NCI-H2171 (cell line): ENCODE measurements at regions not wholly inside any gene's neighbourhood (a gene's known extent, or its start where the extent isn't known, plus 50 kb on each side); places are given as distances from the start of the nearest gene placed in this dataset.

Experiments used
- DNase-seq: peaks from one replicate; lab custom pipeline; 2025; lab: John Stamatoyannopoulos, UW

DNA sequence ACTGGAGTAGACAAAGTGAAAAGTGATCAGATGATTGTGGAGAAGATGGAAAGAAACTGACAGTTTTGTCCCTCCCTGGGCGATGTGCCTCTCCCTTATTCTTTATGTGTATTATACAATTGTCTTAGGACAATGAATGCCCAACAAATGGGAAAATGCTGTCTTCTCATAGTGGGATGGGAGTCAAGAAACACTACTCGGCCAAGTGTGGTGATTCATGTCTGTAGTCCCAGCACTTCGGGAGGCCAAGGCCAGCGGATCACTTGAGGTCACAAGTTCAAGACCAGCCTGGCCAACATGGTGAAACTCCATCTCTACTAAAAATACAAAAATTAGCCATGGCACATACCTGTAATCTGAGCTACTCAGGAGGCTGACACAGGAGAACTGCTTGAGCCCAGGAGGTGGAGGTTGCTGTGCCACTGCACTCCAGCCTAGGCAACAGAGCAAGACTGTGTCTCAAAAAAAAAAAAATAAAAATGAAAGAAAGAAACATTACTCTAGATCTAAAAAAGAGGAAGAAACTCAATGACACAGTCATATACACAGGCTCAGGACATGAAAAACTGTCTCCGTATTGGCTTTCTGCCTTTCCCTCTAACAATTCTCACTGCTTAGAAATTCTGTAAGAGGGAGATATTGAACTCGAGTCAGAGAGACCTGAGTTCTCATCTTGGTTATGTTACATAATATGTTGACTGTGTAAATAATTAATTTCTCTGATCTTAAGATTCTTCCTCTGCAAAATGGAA is 67.9 kb upstream of the TARS1 start:
- no peak for DNase-seq

DNA sequence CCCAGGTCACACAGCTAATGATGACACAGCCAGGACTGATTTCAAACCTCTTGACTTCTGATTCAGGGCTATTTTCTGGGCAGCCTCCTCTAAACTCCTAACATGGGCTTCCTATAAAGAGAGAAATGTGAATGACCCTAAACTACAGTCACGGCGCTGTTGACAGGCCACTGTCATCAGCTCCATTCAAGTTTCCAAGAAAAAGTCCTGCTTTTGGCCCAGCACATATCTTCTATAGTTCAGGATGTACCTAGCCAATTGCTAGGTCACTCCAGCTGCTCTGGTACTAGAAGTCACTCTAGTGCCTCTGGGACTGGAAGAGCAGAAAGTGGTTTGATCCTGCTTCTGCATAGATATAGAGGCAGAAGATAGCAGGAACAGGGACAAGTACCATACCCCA is 64.9 kb upstream of the TARS1 start:
- no peak for DNase-seq

DNA sequence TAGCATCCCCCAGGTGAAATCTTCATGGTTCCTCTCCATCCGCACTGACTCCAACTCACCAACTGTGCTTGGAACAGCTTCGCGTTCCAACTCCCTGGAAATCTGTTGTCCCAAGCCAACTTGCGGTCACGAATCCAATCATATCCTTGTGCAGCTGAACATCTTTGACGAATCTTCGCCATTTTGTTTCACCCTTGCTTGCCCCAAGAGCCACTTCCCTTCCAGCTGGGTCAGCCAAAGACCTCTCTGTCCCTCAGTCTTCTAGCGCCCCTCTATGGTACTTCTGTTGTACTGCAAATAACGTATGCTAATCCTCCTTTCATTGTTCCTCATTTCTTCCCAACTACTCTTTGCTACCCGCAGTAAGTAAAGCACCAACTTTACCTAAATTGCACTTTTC is 61.0 kb upstream of the TARS1 start:
- no peak for DNase-seq

- DNase-seq, result no peak
Observed at GRCh38 chr5:33381243-33381642, 59.5 kb upstream of the TARS1 start.
